ENCODE measurements at regions not wholly inside any gene's neighbourhood (a gene's known extent, or its start where the extent isn't known, plus 50 kb on each side); places are given as distances from the start of the nearest gene placed in this dataset.

DNA sequence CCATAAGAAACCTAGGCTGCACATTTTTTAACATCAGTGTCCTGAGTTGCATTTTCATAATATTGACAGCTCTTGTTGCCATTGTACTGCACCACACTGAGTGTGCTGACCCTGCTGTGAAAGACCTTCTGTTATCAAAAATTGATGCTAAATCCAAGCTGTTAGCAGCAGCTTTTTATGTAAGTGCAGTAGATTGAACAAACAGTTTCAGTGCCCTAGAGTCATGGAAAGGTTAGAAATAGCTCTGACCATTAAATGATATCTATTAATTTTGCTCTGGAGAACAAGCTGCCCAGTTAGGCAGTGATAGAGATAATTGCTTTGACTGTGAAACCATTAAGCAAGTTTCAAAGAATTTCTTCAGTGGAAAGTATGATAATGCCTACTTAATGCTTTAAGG lies 1289.2 kb upstream of the PCDH20 start:
- Histone ChIP-seq H3K9me3 (ENCODE audit: severe bottlenecking) (no peaks in the 10 kb centered on the region), H3K27me3 (ENCODE audit: insufficient read depth, low read depth, severe bottlenecking) (no peaks in the 10 kb centered on the region), H3K27ac (no peak overlapping the region), H3K36me3 (no peaks in the 10 kb centered on the region), H3K4me3 (ENCODE audit: low read depth, low read length) (no peak overlapping the region)
- DNase-seq, result no peak
- TF ChIP-seq, protein P1, sequence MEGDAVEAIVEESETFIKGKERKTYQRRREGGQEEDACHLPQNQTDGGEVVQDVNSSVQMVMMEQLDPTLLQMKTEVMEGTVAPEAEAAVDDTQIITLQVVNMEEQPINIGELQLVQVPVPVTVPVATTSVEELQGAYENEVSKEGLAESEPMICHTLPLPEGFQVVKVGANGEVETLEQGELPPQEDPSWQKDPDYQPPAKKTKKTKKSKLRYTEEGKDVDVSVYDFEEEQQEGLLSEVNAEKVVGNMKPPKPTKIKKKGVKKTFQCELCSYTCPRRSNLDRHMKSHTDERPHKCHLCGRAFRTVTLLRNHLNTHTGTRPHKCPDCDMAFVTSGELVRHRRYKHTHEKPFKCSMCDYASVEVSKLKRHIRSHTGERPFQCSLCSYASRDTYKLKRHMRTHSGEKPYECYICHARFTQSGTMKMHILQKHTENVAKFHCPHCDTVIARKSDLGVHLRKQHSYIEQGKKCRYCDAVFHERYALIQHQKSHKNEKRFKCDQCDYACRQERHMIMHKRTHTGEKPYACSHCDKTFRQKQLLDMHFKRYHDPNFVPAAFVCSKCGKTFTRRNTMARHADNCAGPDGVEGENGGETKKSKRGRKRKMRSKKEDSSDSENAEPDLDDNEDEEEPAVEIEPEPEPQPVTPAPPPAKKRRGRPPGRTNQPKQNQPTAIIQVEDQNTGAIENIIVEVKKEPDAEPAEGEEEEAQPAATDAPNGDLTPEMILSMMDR (IDR thresholded peaks at IDR 0.05; ENCODE audit: low read depth, low read length), result no peak

- no peak for DNase-seq
- Histone ChIP-seq H3K9me3 (ENCODE audit: severe bottlenecking) (no peaks in the 10 kb centered on the region), H3K36me3 (no peaks in the 10 kb centered on the region), H3K27ac (no peak overlapping the region), H3K27me3 (ENCODE audit: insufficient read depth, low read depth, severe bottlenecking) (no peaks in the 10 kb centered on the region), H3K4me3 (ENCODE audit: low read depth, low read length) (no peak overlapping the region)
- TF ChIP-seq, protein P1 (IDR thresholded peaks at IDR 0.05; ENCODE audit: low read depth, low read length), result no peak
Observed at GRCh38 chr13:62702502-62702901, 1286.9 kb upstream of the PCDH20 start.

DNA sequence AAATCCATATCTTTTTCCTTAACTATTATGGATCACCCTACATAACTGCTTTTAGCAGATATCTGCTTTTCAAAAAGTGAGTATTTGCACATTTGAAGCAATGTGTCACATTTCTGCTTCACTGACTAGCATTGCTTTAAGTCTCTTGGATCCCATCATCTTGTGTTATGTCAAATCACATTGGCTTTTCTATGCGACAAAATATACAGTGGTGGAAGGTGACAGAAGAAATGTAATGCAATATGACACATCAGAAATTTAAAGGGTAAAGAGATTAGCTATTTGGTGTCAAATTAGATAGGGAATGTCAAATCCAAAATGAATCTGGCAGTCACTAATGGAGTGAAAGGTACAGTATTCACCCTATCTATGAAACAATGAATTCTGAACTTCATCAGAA lies 1282.1 kb upstream of the PCDH20 start:
- no peaks in the 10 kb centered on the region for H3K9me3 ChIP-seq (ENCODE audit: severe bottlenecking)
- no peak overlapping the region for H3K4me3 ChIP-seq (ENCODE audit: low read depth, low read length)
- H3K27ac ChIP-seq, result no peak overlapping the region
- H3K27me3 ChIP-seq (ENCODE audit: insufficient read depth, low read depth, severe bottlenecking), result no peaks in the 10 kb centered on the region
- TF ChIP-seq, protein P1 (IDR thresholded peaks at IDR 0.05; ENCODE audit: low read depth, low read length), result no peak
- no peak for DNase-seq
- H3K36me3 ChIP-seq, result no peaks in the 10 kb centered on the region

DNA sequence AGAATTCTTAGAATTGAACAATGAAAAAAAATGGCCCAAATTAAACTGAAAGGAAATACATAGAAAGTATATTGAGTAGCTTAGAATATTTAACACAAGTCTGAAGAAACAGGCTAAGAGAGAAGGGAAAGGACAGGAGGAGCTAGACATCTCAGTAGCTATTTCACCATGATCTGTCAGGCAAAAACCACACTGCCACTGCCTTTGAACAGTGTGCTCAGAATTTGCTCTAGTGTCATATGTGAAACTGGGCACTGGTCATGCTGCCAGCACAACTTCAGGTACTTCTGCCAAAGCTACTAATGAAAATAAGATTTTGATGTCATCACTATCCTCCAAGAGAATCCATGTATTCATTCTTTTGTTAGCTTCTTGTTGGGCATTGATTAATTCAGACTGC lies 1280.8 kb upstream of the PCDH20 start:
- DNase-seq, result no peak
- Histone ChIP-seq H3K36me3 (no peaks in the 10 kb centered on the region), H3K4me3 (ENCODE audit: low read depth, low read length) (no peak overlapping the region), H3K27me3 (ENCODE audit: insufficient read depth, low read depth, severe bottlenecking) (no peaks in the 10 kb centered on the region), H3K27ac (no peak overlapping the region), H3K9me3 (ENCODE audit: severe bottlenecking) (no peaks in the 10 kb centered on the region)
- TF ChIP-seq, protein P1 (IDR thresholded peaks at IDR 0.05; ENCODE audit: low read depth, low read length), result no peak

DNA sequence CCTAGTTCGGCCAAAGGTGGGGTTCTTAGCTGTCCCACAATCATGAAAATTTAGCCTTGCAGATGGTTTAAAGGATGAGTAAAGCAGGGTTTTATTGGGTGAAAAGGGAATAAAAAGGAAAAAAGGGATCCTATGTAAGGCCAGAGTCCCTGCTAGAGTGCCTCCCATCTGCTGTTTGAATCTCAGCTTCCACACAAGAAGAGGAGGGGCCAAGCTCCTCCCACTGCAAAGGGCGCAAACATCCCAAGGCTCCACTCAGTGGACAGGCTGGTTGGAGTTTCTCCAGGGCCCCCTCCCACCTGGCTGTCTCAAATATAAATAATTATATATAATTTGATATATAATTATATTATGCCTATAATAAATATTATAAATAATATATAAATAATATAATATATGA lies 1272.1 kb upstream of the PCDH20 start:
- H3K36me3 ChIP-seq, result no peaks in the 10 kb centered on the region
- no peaks in the 10 kb centered on the region for H3K9me3 ChIP-seq (ENCODE audit: severe bottlenecking)
- no peak overlapping the region for H3K27ac ChIP-seq
- no peaks in the 10 kb centered on the region for H3K27me3 ChIP-seq (ENCODE audit: insufficient read depth, low read depth, severe bottlenecking)
- DNase-seq, result no peak
- no peak overlapping the region for H3K4me3 ChIP-seq (ENCODE audit: low read depth, low read length)
- TF ChIP-seq, protein P1 (IDR thresholded peaks at IDR 0.05; ENCODE audit: low read depth, low read length), result no peak

GRCh38 chr13:62684359-62684758 lies 1268.7 kb upstream of the PCDH20 start:
- TF ChIP-seq, protein P1 (IDR thresholded peaks at IDR 0.05; ENCODE audit: low read depth, low read length), result no peak
- Histone ChIP-seq H3K27me3 (ENCODE audit: insufficient read depth, low read depth, severe bottlenecking) (no peaks in the 10 kb centered on the region), H3K36me3 (no peaks in the 10 kb centered on the region), H3K4me3 (ENCODE audit: low read depth, low read length) (no peak overlapping the region), H3K27ac (no peak overlapping the region), H3K9me3 (ENCODE audit: severe bottlenecking) (no peaks in the 10 kb centered on the region)
- no peak for DNase-seq
